ENCODE measurements at regions not wholly inside any gene's neighbourhood (a gene's known extent, or its start where the extent isn't known, plus 50 kb on each side); places are given as distances from the start of the nearest gene placed in this dataset.

GRCh38 chr12:126112141-126112540 is 1046.9 kb downstream of the AACS start:
- no peak overlapping the region for H3K9ac ChIP-seq (ENCODE audit: low read length)
- DNase-seq = no peak
- H3K27ac ChIP-seq (ENCODE audit: low read length) = no peak overlapping the region
- H3K4me3 ChIP-seq (ENCODE audit: low read length) = no peak overlapping the region
- H3K9me2 ChIP-seq (replicated peaks; ENCODE audit: insufficient read depth, low read length) = no peaks in the 10 kb centered on the region
- H3K36me3 ChIP-seq (ENCODE audit: insufficient read depth, low read length) = no peaks in the 10 kb centered on the region
- peaks cover under 1% of the 10 kb centered on the region; the same call in 1 of the 2 replicates for H3K9me3 ChIP-seq (ENCODE audit: low read length)
- H3K4me1 ChIP-seq (ENCODE audit: low read length) = no peaks in the 10 kb centered on the region
- H3K79me2 ChIP-seq (ENCODE audit: low read length) = no peaks in the 10 kb centered on the region
- H3K4me2 ChIP-seq (ENCODE audit: low read depth, low read length, poor library complexity, severe bottlenecking) = no peak overlapping the region
- H4K20me1 ChIP-seq (ENCODE audit: insufficient read depth, low read depth, low read length) = no peaks in the 10 kb centered on the region
- H2AFZ ChIP-seq (ENCODE audit: low read length) = no peak overlapping the region
- H3K27me3 ChIP-seq (ENCODE audit: low read length) = no peaks in the 10 kb centered on the region

GRCh38 chr12:126112849-126113248 is 1047.6 kb downstream of the AACS start:
- Histone ChIP-seq H3K9ac (ENCODE audit: low read length) (no peak overlapping the region), H3K4me3 (ENCODE audit: low read length) (no peak overlapping the region), H3K27me3 (ENCODE audit: low read length) (no peaks in the 10 kb centered on the region), H3K9me3 (ENCODE audit: low read length) (no peaks in the 10 kb centered on the region), H3K4me2 (ENCODE audit: low read depth, low read length, poor library complexity, severe bottlenecking) (no peak overlapping the region), H2AFZ (ENCODE audit: low read length) (no peak overlapping the region), H3K27ac (ENCODE audit: low read length) (no peak overlapping the region), H3K79me2 (ENCODE audit: low read length) (no peaks in the 10 kb centered on the region), H3K36me3 (ENCODE audit: insufficient read depth, low read length) (no peaks in the 10 kb centered on the region), H3K4me1 (ENCODE audit: low read length) (no peaks in the 10 kb centered on the region), H3K9me2 (replicated peaks; ENCODE audit: insufficient read depth, low read length) (no peaks in the 10 kb centered on the region), H4K20me1 (ENCODE audit: insufficient read depth, low read depth, low read length) (no peaks in the 10 kb centered on the region)
- no peak for DNase-seq

- Histone ChIP-seq H3K4me1 (ENCODE audit: low read length) (no peaks in the 10 kb centered on the region), H3K9ac (ENCODE audit: low read length) (no peak overlapping the region), H2AFZ (ENCODE audit: low read length) (no peak overlapping the region), H3K4me2 (ENCODE audit: low read depth, low read length, poor library complexity, severe bottlenecking) (no peak overlapping the region), H3K79me2 (ENCODE audit: low read length) (no peaks in the 10 kb centered on the region), H4K20me1 (ENCODE audit: insufficient read depth, low read depth, low read length) (no peaks in the 10 kb centered on the region), H3K4me3 (ENCODE audit: low read length) (no peak overlapping the region), H3K27ac (ENCODE audit: low read length) (no peak overlapping the region), H3K27me3 (ENCODE audit: low read length) (no peaks in the 10 kb centered on the region), H3K9me3 (ENCODE audit: low read length) (no peaks in the 10 kb centered on the region), H3K9me2 (replicated peaks; ENCODE audit: insufficient read depth, low read length) (no peaks in the 10 kb centered on the region), H3K36me3 (ENCODE audit: insufficient read depth, low read length) (no peaks in the 10 kb centered on the region)
- DNase-seq = no peak
These were observed 1049.2 kb downstream of the AACS start for GRCh38 chr12:126114441-126114840.

DNA sequence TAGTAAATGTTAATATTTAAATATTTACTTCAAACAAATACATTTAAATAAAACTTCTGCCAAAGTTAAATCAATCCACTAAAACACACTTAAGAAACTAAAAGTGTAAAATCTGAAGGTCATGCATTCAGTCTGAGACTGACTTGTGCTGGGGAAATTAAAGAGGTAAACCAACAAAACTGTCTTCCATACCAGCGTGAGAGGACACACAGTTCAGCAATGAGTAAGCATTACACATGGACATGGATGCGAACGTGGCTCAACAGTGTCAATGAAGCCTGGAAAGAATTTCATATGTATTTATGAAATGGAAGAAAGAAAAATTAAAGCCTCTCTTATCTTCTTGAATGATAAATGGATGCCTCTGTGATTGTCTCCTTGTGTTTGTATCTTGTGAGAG is 1052.3 kb downstream of the AACS start:
- no peak for DNase-seq
- H3K4me3 ChIP-seq (ENCODE audit: low read length) = no peak overlapping the region
- H3K36me3 ChIP-seq (ENCODE audit: insufficient read depth, low read length) = no peaks in the 10 kb centered on the region
- no peak overlapping the region for H2AFZ ChIP-seq (ENCODE audit: low read length)
- H3K9me2 ChIP-seq (replicated peaks; ENCODE audit: insufficient read depth, low read length) = no peaks in the 10 kb centered on the region
- no peaks in the 10 kb centered on the region for H3K4me1 ChIP-seq (ENCODE audit: low read length)
- H3K9me3 ChIP-seq (ENCODE audit: low read length) = no peaks in the 10 kb centered on the region
- H3K9ac ChIP-seq (ENCODE audit: low read length) = no peak overlapping the region
- H3K4me2 ChIP-seq (ENCODE audit: low read depth, low read length, poor library complexity, severe bottlenecking) = no peak overlapping the region
- no peak overlapping the region for H3K27ac ChIP-seq (ENCODE audit: low read length)
- H3K27me3 ChIP-seq (ENCODE audit: low read length) = no peaks in the 10 kb centered on the region
- H3K79me2 ChIP-seq (ENCODE audit: low read length) = no peaks in the 10 kb centered on the region
- H4K20me1 ChIP-seq (ENCODE audit: insufficient read depth, low read depth, low read length) = no peaks in the 10 kb centered on the region

- Histone ChIP-seq H3K27me3 (ENCODE audit: low read length) (no peaks in the 10 kb centered on the region), H3K36me3 (ENCODE audit: insufficient read depth, low read length) (no peaks in the 10 kb centered on the region), H3K4me3 (ENCODE audit: low read length) (no peak overlapping the region), H3K9me3 (ENCODE audit: low read length) (peaks cover 31% of the 10 kb centered on the region), H3K27ac (ENCODE audit: low read length) (no peak overlapping the region), H3K9ac (ENCODE audit: low read length) (no peak overlapping the region), H3K4me2 (ENCODE audit: low read depth, low read length, poor library complexity, severe bottlenecking) (no peak overlapping the region), H3K4me1 (ENCODE audit: low read length) (no peaks in the 10 kb centered on the region), H3K9me2 (replicated peaks; ENCODE audit: insufficient read depth, low read length) (no peaks in the 10 kb centered on the region), H2AFZ (ENCODE audit: low read length) (no peak overlapping the region), H4K20me1 (ENCODE audit: insufficient read depth, low read depth, low read length) (no peaks in the 10 kb centered on the region), H3K79me2 (ENCODE audit: low read length) (no peaks in the 10 kb centered on the region)
- DNase-seq = no peak
These were observed 1074.1 kb downstream of the AACS start for GRCh38 chr12:126139355-126139754.

GRCh38 chr12:126144603-126145002 is 1079.4 kb downstream of the AACS start:
- Histone ChIP-seq H3K9me2 (replicated peaks; ENCODE audit: insufficient read depth, low read length) (no peaks in the 10 kb centered on the region), H3K36me3 (ENCODE audit: insufficient read depth, low read length) (no peaks in the 10 kb centered on the region), H3K4me1 (ENCODE audit: low read length) (no peaks in the 10 kb centered on the region), H3K4me3 (ENCODE audit: low read length) (no peak overlapping the region), H3K9ac (ENCODE audit: low read length) (no peak overlapping the region), H3K27me3 (ENCODE audit: low read length) (no peaks in the 10 kb centered on the region), H3K4me2 (ENCODE audit: low read depth, low read length, poor library complexity, severe bottlenecking) (no peak overlapping the region), H4K20me1 (ENCODE audit: insufficient read depth, low read depth, low read length) (no peaks in the 10 kb centered on the region), H3K27ac (ENCODE audit: low read length) (no peak overlapping the region), H3K9me3 (ENCODE audit: low read length) (peaks cover 2% of the 10 kb centered on the region), H3K79me2 (ENCODE audit: low read length) (no peaks in the 10 kb centered on the region), H2AFZ (ENCODE audit: low read length) (no peak overlapping the region)
- no peak for DNase-seq

DNA sequence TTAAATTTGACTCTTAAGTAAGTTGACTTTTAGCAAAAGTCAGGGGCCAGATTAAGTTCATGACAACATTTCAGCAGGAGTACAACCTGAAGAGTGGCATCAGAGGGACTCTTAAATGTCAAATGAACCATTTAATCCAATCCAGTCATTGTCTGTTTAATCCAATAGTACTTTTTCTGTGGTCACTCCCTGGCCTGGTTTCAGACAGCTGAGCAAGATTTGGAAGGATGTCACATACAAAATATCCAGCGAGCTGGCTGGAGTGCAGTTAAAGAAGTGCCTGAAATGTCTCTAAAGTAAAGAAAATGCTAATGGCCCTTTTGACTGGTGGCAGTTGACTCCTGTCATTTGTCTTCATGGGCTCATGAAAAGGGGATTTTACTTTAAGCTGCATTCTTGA is 1082.1 kb downstream of the AACS start:
- Histone ChIP-seq H3K9me2 (replicated peaks; ENCODE audit: insufficient read depth, low read length) (no peaks in the 10 kb centered on the region), H2AFZ (ENCODE audit: low read length) (no peak overlapping the region), H3K27ac (ENCODE audit: low read length) (no peak overlapping the region), H3K4me1 (ENCODE audit: low read length) (no peaks in the 10 kb centered on the region), H3K36me3 (ENCODE audit: insufficient read depth, low read length) (no peaks in the 10 kb centered on the region), H3K9ac (ENCODE audit: low read length) (no peak overlapping the region), H3K79me2 (ENCODE audit: low read length) (no peaks in the 10 kb centered on the region), H3K27me3 (ENCODE audit: low read length) (no peaks in the 10 kb centered on the region), H3K4me2 (ENCODE audit: low read depth, low read length, poor library complexity, severe bottlenecking) (no peak overlapping the region), H3K9me3 (ENCODE audit: low read length) (0 out of 2 replicates have a peak, but pooled peaks cover 4% of the 10 kb centered on the region), H3K4me3 (ENCODE audit: low read length) (no peak overlapping the region), H4K20me1 (ENCODE audit: insufficient read depth, low read depth, low read length) (no peaks in the 10 kb centered on the region)
- DNase-seq = no peak

GRCh38 chr12:126156806-126157574 is 1091.8 kb downstream of the AACS start:
- H3K9ac ChIP-seq (ENCODE audit: low read length) = no peak overlapping the region
- DNase-seq = no peak
- peaks cover 7% of the 10 kb centered on the region for H3K9me3 ChIP-seq (ENCODE audit: low read length)

More at GRCh38 chr12:126156806-126157574, 1091.8 kb downstream of the AACS start:
- Histone ChIP-seq H3K4me3 (ENCODE audit: low read length) (no peak overlapping the region), H3K27me3 (ENCODE audit: low read length) (no peaks in the 10 kb centered on the region), H3K4me1 (ENCODE audit: low read length) (no peaks in the 10 kb centered on the region), H4K20me1 (ENCODE audit: insufficient read depth, low read depth, low read length) (no peaks in the 10 kb centered on the region), H3K4me2 (ENCODE audit: low read depth, low read length, poor library complexity, severe bottlenecking) (no peak overlapping the region), H3K36me3 (ENCODE audit: insufficient read depth, low read length) (no peaks in the 10 kb centered on the region), H3K27ac (ENCODE audit: low read length) (no peak overlapping the region), H3K9me2 (replicated peaks; ENCODE audit: insufficient read depth, low read length) (no peaks in the 10 kb centered on the region), H3K79me2 (ENCODE audit: low read length) (no peaks in the 10 kb centered on the region), H2AFZ (ENCODE audit: low read length) (no peak overlapping the region)
